GM23338 (cell line): ENCODE measurements at regions not wholly inside any gene's neighbourhood (a gene's known extent, or its start where the extent isn't known, plus 50 kb on each side); places are given as distances from the start of the nearest gene placed in this dataset.

Source experiments
- ATAC-seq: fragments of 200-7000 bp; cut with Tn5 transposase; 3 replicates; pipeline ENCODE4 v1.9.1; 2020
- DNase-seq: peaks from one replicate; pipeline ENCODE4 v3.0.0-alpha.2; 2015; ENCODE audit warnings: low spot score
- H2AFZ ChIP-seq: fragments of 200-600 bp; sonication (generic); 2 replicates; pipeline ENCODE4 v1.8.0; 2016; ENCODE audit warnings: antibody characterized with exemption, mild to moderate bottlenecking, moderate library complexity
- H3F3A ChIP-seq: fragments of 200-600 bp; sonication (generic); replicated peaks from 2 replicates; pipeline ENCODE4 v1.8.0; 2017; ENCODE audit warnings: antibody characterized with exemption, mixed run types, low read depth
- H3K27ac ChIP-seq: fragments of 200-600 bp; sonication (generic); 2 replicates; pipeline ENCODE4 v1.6.1; 2016; ENCODE audit warnings: low read depth
- H3K27me3 ChIP-seq: fragments of 200-600 bp; sonication (generic); 2 replicates; pipeline ENCODE4 v1.8.0; 2016; ENCODE audit warnings: mild to moderate bottlenecking, mixed run types, moderate library complexity; ENCODE audit not compliant: insufficient read depth
- H3K36me3 ChIP-seq: fragments of 200-600 bp; sonication (generic); 2 replicates; pipeline ENCODE4 v1.8.0; 2016; ENCODE audit warnings: mild to moderate bottlenecking; ENCODE audit not compliant: insufficient read depth
- H3K4me1 ChIP-seq: fragments of 200-600 bp; sonication (generic); 2 replicates; pipeline ENCODE4 v1.8.0; 2016; ENCODE audit warnings: mild to moderate bottlenecking, moderate library complexity; ENCODE audit not compliant: insufficient read depth
- H3K4me2 ChIP-seq: fragments of 200-600 bp; sonication (generic); 2 replicates; pipeline ENCODE4 v1.7.1; 2017; ENCODE audit warnings: mixed run types
- H3K4me3 ChIP-seq: fragments of 200-600 bp; sonication (generic); 2 replicates; pipeline ENCODE4 v1.6.1; 2016; ENCODE audit warnings: mixed run types
- H3K79me2 ChIP-seq: fragments of 200-600 bp; sonication (generic); replicated peaks from 2 replicates; pipeline ENCODE4 v1.8.0; 2017; ENCODE audit warnings: mild to moderate bottlenecking; ENCODE audit not compliant: insufficient read depth
- H3K9me2 ChIP-seq: fragments of 200-600 bp; sonication (generic); 2 replicates; pipeline ENCODE4 v1.8.0; 2017; ENCODE audit not compliant: insufficient read depth
- H4K20me1 ChIP-seq: fragments of 200-600 bp; sonication (generic); replicated peaks from 2 replicates; pipeline ENCODE4 v1.8.0; 2017; ENCODE audit warnings: mild to moderate bottlenecking; ENCODE audit not compliant: insufficient read depth
- H3K27ac Mint-ChIP-seq: 2 replicates; pipeline ENCODE4 v1.8.0; 2020; ENCODE audit warnings: inconsistent platforms, mild to moderate bottlenecking, moderate library complexity, mixed read lengths
- H3K27me3 Mint-ChIP-seq: 3 replicates; pipeline ENCODE4 v1.8.0; 2022; ENCODE audit warnings: low read depth, mild to moderate bottlenecking, moderate library complexity, mixed read lengths, inconsistent platforms; ENCODE audit not compliant: insufficient read depth, poor library complexity
- H3K36me3 Mint-ChIP-seq: 3 replicates; pipeline ENCODE4 v1.8.0; 2021; ENCODE audit warnings: low read depth, mild to moderate bottlenecking, inconsistent platforms, moderate library complexity, mixed read lengths
- H3K4me1 Mint-ChIP-seq: 3 replicates; pipeline ENCODE4 v1.8.0; 2020; ENCODE audit warnings: mild to moderate bottlenecking, inconsistent platforms, mixed read lengths
- H3K4me3 Mint-ChIP-seq: 3 replicates; pipeline ENCODE4 v1.8.0; 2021; ENCODE audit warnings: moderate library complexity, mild to moderate bottlenecking, inconsistent platforms, mixed read lengths
- H3K9me3 Mint-ChIP-seq: 3 replicates; pipeline ENCODE4 v1.8.0; 2020; ENCODE audit warnings: moderate library complexity, mild to moderate bottlenecking, inconsistent platforms, mixed read lengths
- CREB1 ChIP-seq: fragments of 250-450 bp; sonication (Bioruptor Pico); IDR thresholded peaks from 2 replicates; pipeline ENCODE4 v1.5.0; 2020; ENCODE audit warnings: low read depth, mild to moderate bottlenecking, moderate library complexity
- EZH2 ChIP-seq: fragments of 200-600 bp; sonication (generic); IDR thresholded peaks from one replicate; pipeline ENCODE4 v1.8.0; 2017; ENCODE audit warnings: antibody characterized with exemption, mild to moderate bottlenecking, low read depth; ENCODE audit not compliant: unreplicated experiment
- EZH2phosphoT487 ChIP-seq: fragments of 200-600 bp; sonication (generic); IDR thresholded peaks from one replicate; pipeline ENCODE4 v1.8.1; 2018; ENCODE audit warnings: antibody characterized with exemption; ENCODE audit not compliant: unreplicated experiment
- JUNB ChIP-seq: IDR thresholded peaks from one replicate; pipeline ENCODE4 v1.6.1; 2016; ENCODE audit warnings: antibody characterized with exemption; ENCODE audit not compliant: unreplicated experiment
- NANOG ChIP-seq: IDR thresholded peaks from 2 replicates; pipeline ENCODE4 v1.6.1; 2016; ENCODE audit warnings: antibody characterized with exemption, borderline replicate concordance
- POLR2AphosphoS5 ChIP-seq: IDR thresholded peaks from 2 replicates; pipeline ENCODE4 v1.6.1; 2016; ENCODE audit warnings: antibody characterized with exemption, low read depth
- STAT1 ChIP-seq: IDR thresholded peaks from one replicate; pipeline ENCODE4 v1.6.1; 2016; ENCODE audit warnings: antibody characterized with exemption; ENCODE audit not compliant: unreplicated experiment
- ZNF114 ChIP-seq: fragments of 250-450 bp; sonication (Bioruptor Pico); IDR thresholded peaks from 2 replicates; pipeline ENCODE4 v1.5.0; 2020; ENCODE audit warnings: mild to moderate bottlenecking, moderate library complexity
- ZNF331 ChIP-seq: fragments of 250-450 bp; sonication (Bioruptor Pico); IDR thresholded peaks from 2 replicates; pipeline ENCODE4 v1.5.0; 2020; ENCODE audit warnings: low read depth, mild to moderate bottlenecking, moderate library complexity
- ZNF462 ChIP-seq: fragments of 250-450 bp; sonication (Bioruptor Pico); IDR thresholded peaks from 2 replicates; pipeline ENCODE4 v1.5.0; 2020; ENCODE audit warnings: mild to moderate bottlenecking, moderate library complexity
- TF ChIP-seq, protein P1 (sequence below), 2 experiments: fragments of 200-600 bp in 1 of 2; sonication (generic) in 1 of 2; conservative IDR thresholded peaks; 2 replicates each; pipeline versions ENCODE4 v1.5.1 to v1.6.1; 2016 to 2017; ENCODE audit warnings: antibody characterized with exemption in 2 of 2, low read depth in 2 of 2, mild to moderate bottlenecking in 2 of 2, moderate library complexity in 1 of 2
- TF ChIP-seq, protein P2 (sequence below): IDR thresholded peaks from one replicate; pipeline ENCODE4 v1.6.1; 2018; ENCODE audit warnings: antibody characterized with exemption; ENCODE audit not compliant: unreplicated experiment
- TF ChIP-seq, protein P3 (sequence below): IDR thresholded peaks from 2 replicates; pipeline ENCODE4 v1.6.1; 2016; ENCODE audit warnings: antibody characterized with exemption

DNA sequence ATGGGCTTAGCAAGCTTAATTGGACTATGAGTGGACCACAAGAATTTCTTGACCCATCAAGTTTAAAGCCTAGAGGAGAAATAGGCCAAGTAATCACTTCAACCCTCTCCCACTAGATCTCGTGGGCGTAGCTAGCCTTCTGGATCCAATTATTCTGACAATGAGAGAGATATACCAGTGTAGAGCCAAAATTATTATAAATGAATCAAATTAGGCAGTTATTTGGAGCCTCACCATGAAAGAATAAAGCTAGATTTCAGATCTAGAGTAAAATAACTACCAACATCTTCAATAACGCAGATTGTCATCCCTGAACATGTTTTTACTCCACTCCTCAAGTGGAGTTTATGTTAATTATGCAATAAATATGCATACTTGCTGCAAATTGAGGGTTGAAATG lies 143.9 kb upstream of the CDH20 start:
- Histone ChIP-seq H3K4me3 (no peak overlapping the region), H3K79me2 (no peaks in the 10 kb centered on the region), H3K27me3 (no peaks in the 10 kb centered on the region), H3K36me3 (no peaks in the 10 kb centered on the region), H3K9me2 (peaks cover 8% of the 10 kb centered on the region; the same call in 1 of the 2 replicates), H3K4me2 (no peak overlapping the region), H4K20me1 (no peaks in the 10 kb centered on the region), H3K4me1 (no peaks in the 10 kb centered on the region), H3K27ac (no peak overlapping the region), H2AFZ (no peak overlapping the region), H3F3A (no peaks in the 10 kb centered on the region)
- ATAC-seq: no peak
- Mint-ChIP-seq H3K4me1 (no peaks in the 10 kb centered on the region), H3K36me3 (no peaks in the 10 kb centered on the region), H3K4me3 (no peak overlapping the region), H3K9me3 (no peaks in the 10 kb centered on the region), H3K27me3 (no peaks in the 10 kb centered on the region), H3K27ac (no peak overlapping the region)
- DNase-seq: no peak
- TF ChIP-seq, protein P1, sequence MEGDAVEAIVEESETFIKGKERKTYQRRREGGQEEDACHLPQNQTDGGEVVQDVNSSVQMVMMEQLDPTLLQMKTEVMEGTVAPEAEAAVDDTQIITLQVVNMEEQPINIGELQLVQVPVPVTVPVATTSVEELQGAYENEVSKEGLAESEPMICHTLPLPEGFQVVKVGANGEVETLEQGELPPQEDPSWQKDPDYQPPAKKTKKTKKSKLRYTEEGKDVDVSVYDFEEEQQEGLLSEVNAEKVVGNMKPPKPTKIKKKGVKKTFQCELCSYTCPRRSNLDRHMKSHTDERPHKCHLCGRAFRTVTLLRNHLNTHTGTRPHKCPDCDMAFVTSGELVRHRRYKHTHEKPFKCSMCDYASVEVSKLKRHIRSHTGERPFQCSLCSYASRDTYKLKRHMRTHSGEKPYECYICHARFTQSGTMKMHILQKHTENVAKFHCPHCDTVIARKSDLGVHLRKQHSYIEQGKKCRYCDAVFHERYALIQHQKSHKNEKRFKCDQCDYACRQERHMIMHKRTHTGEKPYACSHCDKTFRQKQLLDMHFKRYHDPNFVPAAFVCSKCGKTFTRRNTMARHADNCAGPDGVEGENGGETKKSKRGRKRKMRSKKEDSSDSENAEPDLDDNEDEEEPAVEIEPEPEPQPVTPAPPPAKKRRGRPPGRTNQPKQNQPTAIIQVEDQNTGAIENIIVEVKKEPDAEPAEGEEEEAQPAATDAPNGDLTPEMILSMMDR (conservative IDR thresholded peaks at IDR 0.05; ENCODE audit: low read depth in 2 of 2): no peak
- TF ChIP-seq STAT1 (no peak), NANOG (no peak), CREB1 (CRISPR knock-in tag) (no peak), POLR2AphosphoS5 (no peak), JUNB (no peak), ZNF114 (CRISPR knock-in tag) (no peak), ZNF331 (CRISPR knock-in tag) (no peak), ZNF462 (CRISPR knock-in tag) (no peak), EZH2phosphoT487 (no peak), EZH2 (no peak)
- TF ChIP-seq, protein P2, sequence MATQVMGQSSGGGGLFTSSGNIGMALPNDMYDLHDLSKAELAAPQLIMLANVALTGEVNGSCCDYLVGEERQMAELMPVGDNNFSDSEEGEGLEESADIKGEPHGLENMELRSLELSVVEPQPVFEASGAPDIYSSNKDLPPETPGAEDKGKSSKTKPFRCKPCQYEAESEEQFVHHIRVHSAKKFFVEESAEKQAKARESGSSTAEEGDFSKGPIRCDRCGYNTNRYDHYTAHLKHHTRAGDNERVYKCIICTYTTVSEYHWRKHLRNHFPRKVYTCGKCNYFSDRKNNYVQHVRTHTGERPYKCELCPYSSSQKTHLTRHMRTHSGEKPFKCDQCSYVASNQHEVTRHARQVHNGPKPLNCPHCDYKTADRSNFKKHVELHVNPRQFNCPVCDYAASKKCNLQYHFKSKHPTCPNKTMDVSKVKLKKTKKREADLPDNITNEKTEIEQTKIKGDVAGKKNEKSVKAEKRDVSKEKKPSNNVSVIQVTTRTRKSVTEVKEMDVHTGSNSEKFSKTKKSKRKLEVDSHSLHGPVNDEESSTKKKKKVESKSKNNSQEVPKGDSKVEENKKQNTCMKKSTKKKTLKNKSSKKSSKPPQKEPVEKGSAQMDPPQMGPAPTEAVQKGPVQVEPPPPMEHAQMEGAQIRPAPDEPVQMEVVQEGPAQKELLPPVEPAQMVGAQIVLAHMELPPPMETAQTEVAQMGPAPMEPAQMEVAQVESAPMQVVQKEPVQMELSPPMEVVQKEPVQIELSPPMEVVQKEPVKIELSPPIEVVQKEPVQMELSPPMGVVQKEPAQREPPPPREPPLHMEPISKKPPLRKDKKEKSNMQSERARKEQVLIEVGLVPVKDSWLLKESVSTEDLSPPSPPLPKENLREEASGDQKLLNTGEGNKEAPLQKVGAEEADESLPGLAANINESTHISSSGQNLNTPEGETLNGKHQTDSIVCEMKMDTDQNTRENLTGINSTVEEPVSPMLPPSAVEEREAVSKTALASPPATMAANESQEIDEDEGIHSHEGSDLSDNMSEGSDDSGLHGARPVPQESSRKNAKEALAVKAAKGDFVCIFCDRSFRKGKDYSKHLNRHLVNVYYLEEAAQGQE: no peak
- TF ChIP-seq, protein P3, sequence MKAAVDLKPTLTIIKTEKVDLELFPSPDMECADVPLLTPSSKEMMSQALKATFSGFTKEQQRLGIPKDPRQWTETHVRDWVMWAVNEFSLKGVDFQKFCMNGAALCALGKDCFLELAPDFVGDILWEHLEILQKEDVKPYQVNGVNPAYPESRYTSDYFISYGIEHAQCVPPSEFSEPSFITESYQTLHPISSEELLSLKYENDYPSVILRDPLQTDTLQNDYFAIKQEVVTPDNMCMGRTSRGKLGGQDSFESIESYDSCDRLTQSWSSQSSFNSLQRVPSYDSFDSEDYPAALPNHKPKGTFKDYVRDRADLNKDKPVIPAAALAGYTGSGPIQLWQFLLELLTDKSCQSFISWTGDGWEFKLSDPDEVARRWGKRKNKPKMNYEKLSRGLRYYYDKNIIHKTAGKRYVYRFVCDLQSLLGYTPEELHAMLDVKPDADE: no peak
